ENCODE measurements at regions not wholly inside any gene's neighbourhood (a gene's known extent, or its start where the extent isn't known, plus 50 kb on each side); places are given as distances from the start of the nearest gene placed in this dataset.
"Not testable (repeated sequence)": the region's sequence is repeated elsewhere in the genome, so short reads cannot be mapped to it uniquely, and the experiment has no call there.

DNA sequence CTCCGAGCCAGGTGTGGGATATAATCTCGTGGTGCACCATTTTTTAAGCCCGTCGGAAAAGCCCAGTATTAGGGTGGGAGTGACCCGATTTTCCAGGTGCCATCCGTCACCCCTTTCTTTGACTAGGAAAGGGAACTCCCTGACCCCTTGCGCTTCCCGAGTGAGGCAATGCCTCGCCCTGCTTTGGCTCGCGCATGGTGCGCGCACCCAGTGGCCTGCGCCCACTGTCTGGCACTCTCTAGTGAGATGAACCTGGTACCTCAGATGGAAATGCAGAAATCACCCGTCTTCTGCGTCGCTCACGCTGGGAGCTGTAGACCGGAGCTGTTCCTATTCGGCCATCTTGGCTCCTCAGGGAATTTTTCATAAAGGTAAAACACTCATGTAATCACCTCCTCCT lies 63.9 kb downstream of the RWDD3 start:
- H3K27ac Mint-ChIP-seq (ENCODE audit: low read depth); H3K27me3 Mint-ChIP-seq; H3K9me3 Mint-ChIP-seq; H3K4me3 Mint-ChIP-seq; H3K4me1 Mint-ChIP-seq; H3K36me3 Mint-ChIP-seq (ENCODE audit: insufficient read depth); DNase-seq (ENCODE audit: low spot score in 2 of 2); ATAC-seq (replicated peaks; ENCODE audit: extremely low read depth, poor library complexity, severe bottlenecking): not testable (repeated sequence)

DNA sequence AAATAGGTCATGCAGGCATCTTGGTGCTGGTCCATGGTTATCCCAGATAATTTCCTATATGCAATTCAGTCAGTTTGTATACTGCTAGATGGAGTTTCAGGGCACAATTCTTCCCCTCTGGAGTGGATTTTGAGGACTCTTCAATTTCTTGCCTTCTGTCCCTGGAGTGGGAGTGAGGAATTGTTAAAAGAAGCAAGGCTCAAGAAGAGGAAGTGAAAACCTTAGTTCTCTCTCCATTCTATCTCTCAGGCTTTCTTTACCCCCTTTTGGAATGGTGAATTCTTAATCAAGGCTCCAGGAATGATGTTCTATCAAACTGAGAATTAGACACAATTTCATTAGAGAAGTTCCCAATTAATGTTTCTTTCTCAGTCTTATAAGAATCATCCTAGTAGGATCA lies 67.1 kb downstream of the RWDD3 start:
- no peaks in the 10 kb centered on the region for H3K4me1 Mint-ChIP-seq
- no peak overlapping the region for H3K4me3 Mint-ChIP-seq
- peaks cover 18% of the 10 kb centered on the region for H3K27me3 Mint-ChIP-seq
- H3K36me3 Mint-ChIP-seq (ENCODE audit: insufficient read depth), result peaks cover 1% of the 10 kb centered on the region
- H3K9me3 Mint-ChIP-seq, result peaks cover 4% of the 10 kb centered on the region
- DNase-seq (ENCODE audit: low spot score in 2 of 2) (no peak), ATAC-seq (replicated peaks; ENCODE audit: extremely low read depth, poor library complexity, severe bottlenecking) (no peak)
- H3K27ac Mint-ChIP-seq (ENCODE audit: low read depth), result no peak overlapping the region

DNA sequence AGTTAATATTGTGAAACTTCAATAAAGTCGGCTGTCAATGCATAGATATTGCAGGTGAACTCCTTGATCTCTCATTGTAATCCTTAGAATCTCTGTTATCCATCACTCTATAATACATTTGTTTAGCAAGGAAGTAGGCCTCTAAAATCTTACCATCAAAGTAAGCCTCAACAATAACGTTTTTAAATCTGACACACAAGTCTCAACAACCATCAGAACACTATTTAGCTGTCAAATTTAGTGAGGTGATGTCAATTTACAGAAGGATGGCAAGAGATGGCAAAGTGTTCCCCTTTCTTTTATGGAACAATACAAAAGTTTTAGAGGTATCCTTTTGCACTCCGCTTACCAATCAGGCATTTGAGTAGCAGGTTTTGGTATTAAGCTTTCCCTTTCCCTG lies 67.6 kb downstream of the RWDD3 start:
- Mint-ChIP-seq H3K27me3 (peaks cover 18% of the 10 kb centered on the region), H3K27ac (ENCODE audit: low read depth) (no peak overlapping the region), H3K9me3 (peaks cover 4% of the 10 kb centered on the region), H3K4me1 (no peaks in the 10 kb centered on the region), H3K36me3 (ENCODE audit: insufficient read depth) (peaks cover 1% of the 10 kb centered on the region), H3K4me3 (no peak overlapping the region)
- DNase-seq (ENCODE audit: low spot score in 2 of 2) (no peak), ATAC-seq (replicated peaks; ENCODE audit: extremely low read depth, poor library complexity, severe bottlenecking) (no peak)

DNA sequence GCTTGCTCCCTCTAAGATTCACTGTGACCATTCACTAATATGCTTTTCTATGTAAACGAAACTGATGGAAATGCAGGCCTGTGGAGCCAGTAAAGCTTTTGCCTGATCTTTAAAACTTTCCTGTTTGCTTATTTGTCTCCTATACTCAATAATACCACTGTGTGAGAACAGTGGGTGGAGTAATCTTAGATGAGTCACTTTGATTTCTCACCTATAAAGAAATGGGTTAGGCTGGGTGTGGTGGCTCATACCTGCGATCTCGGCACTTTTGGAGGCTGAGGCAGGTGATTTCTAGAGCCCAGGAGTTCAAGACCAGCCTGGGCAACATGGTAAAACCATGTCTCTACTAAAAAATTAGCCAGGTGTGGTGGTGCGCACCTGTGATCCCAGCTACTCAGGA lies 70.8 kb downstream of the RWDD3 start:
- Mint-ChIP-seq H3K27me3 (peaks cover 27% of the 10 kb centered on the region), H3K27ac (ENCODE audit: low read depth) (no peak overlapping the region), H3K9me3 (peaks cover 3% of the 10 kb centered on the region), H3K4me1 (no peaks in the 10 kb centered on the region), H3K36me3 (ENCODE audit: insufficient read depth) (peaks cover 3% of the 10 kb centered on the region), H3K4me3 (no peak overlapping the region)
- no peak for DNase-seq (ENCODE audit: low spot score in 2 of 2)
- no peak for ATAC-seq (replicated peaks; ENCODE audit: extremely low read depth, poor library complexity, severe bottlenecking)

DNA sequence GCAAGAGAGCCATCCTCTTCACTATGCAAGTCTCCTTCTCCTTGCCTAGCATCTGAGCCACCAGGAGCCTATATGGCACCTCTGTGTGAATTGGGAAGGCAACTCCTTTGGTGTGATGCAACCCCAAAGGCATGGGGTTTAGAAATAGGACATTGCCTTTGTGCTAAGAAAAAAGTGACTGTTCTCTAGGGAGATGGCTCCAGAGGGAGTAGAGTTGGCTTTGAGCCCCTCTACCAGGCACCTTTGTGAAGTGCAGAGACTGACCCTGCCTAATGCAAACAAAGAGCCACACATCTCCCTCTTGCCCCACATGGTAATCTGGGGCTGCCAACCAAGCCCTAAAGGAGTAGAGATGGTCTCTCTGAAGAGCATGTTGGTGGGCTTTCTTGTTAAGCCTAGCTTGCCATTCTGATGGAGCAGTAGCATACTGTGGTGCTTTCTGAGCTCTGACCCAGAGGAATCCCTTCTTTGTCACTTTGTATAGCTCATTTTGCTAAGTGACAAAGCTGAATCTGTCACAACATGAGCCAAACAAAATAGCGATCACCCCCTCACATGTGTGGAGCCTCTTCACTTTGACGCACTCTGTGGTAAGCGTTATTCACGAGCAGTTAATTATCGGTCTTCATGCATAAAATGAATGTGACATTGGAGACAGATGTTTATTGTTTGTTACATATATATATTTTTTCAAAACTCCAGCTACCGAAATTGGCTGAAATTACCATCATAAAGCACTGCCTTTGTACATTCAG lies 74.4 kb downstream of the RWDD3 start:
- H3K9me3 Mint-ChIP-seq, result no peaks in the 10 kb centered on the region
- no peak overlapping the region for H3K4me3 Mint-ChIP-seq
- peaks cover 1% of the 10 kb centered on the region for H3K36me3 Mint-ChIP-seq (ENCODE audit: insufficient read depth)
- H3K4me1 Mint-ChIP-seq, result no peaks in the 10 kb centered on the region
- no peak overlapping the region for H3K27ac Mint-ChIP-seq (ENCODE audit: low read depth)
- DNase-seq (ENCODE audit: low spot score in 2 of 2) (no peak), ATAC-seq (replicated peaks; ENCODE audit: extremely low read depth, poor library complexity, severe bottlenecking) (no peak)
- peaks cover 23% of the 10 kb centered on the region for H3K27me3 Mint-ChIP-seq

DNA sequence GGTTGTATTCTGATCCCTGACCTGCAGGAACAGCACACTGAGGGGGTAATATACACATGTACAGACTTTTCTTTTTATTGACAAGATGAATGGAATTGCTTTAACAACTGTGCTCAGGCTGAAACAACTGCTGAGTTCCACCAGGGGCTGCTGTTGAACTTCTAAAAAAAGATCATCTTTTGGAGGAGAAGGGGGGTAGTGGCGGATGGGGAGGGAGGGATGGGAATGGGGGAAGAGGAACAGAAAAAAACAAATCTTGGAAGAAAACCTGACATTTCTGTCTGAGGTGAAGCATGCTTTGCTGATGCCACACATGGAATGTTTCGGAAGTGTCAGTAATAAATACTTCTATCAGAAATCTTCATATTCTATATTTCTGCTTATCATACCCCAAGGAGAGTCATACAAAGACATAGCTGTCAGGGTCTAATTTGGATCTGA lies 75.0 kb downstream of the RWDD3 start:
- no peak for DNase-seq (ENCODE audit: low spot score in 2 of 2)
- H3K36me3 Mint-ChIP-seq (ENCODE audit: insufficient read depth), result peaks cover 1% of the 10 kb centered on the region
- no peak for ATAC-seq (replicated peaks; ENCODE audit: extremely low read depth, poor library complexity, severe bottlenecking)
- H3K9me3 Mint-ChIP-seq, result no peaks in the 10 kb centered on the region
- H3K4me3 Mint-ChIP-seq, result no peak overlapping the region
- no peaks in the 10 kb centered on the region for H3K4me1 Mint-ChIP-seq
- no peak overlapping the region for H3K27ac Mint-ChIP-seq (ENCODE audit: low read depth)
- peaks cover 18% of the 10 kb centered on the region for H3K27me3 Mint-ChIP-seq

DNA sequence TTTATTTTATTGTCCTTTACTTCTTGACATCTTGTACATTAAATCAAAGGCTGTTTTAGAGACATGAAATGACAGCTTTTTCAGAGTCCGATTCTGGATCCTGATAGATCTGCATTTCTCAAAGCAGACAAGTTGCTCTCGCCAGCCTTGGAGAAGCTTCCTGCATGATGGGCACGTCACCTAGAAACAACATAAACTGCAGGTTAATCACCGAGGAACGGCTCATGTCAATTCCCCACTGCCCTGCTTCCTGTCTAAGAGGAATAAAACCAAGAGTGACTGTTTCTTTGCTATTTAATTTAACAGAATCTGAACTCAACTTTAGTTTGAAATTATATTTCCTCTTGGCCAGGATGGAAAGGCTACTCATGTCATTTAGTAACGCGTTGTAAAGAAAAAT lies 77.0 kb downstream of the RWDD3 start:
- Mint-ChIP-seq H3K9me3 (no peaks in the 10 kb centered on the region), H3K4me3 (no peak overlapping the region), H3K27me3 (peaks cover 13% of the 10 kb centered on the region), H3K4me1 (no peaks in the 10 kb centered on the region), H3K27ac (ENCODE audit: low read depth) (no peak overlapping the region), H3K36me3 (ENCODE audit: insufficient read depth) (peaks cover 1% of the 10 kb centered on the region)
- DNase-seq (ENCODE audit: low spot score in 2 of 2) (no peak), ATAC-seq (replicated peaks; ENCODE audit: extremely low read depth, poor library complexity, severe bottlenecking) (no peak)

DNA sequence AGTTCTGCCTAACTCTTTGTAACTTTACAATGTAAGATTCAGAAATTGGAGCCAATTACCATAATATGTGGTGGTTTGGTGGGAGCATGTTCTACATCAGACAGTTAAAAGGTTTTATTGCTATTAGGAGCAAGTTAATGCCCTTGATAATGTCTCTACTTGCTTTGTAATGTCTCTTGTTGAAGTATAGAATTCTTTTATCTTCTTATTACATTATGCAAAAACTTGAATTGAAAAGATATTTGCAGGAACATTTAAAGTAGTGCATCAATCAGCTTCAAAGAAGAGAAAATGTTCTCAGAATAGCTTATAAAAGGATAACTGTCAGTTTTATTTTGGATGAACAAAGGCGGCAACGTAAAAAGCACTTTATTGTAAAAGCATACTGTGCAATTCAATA lies 77.8 kb downstream of the RWDD3 start:
- peaks cover 2% of the 10 kb centered on the region for H3K9me3 Mint-ChIP-seq
- H3K36me3 Mint-ChIP-seq (ENCODE audit: insufficient read depth), result peaks cover 1% of the 10 kb centered on the region
- no peak for ATAC-seq (replicated peaks; ENCODE audit: extremely low read depth, poor library complexity, severe bottlenecking)

DNA sequence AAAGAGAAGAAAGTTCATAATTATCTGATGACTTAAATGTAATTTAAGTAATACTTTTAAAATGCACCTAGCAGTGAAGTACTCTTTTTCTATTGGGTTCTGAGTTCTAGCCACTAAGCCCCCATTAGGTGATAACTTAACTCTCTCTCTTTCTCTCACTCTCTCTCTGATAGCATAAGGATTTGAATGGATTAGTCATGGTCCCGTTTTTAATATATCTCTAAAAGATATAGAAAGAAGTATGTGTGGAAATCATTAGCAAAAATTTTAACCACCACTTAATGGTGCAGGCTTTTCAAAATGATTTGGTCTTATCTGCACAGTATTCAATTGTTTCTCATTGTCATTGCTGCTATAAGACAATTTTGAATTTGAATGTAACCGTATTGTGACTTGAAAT lies 78.2 kb downstream of the RWDD3 start:
- DNase-seq (ENCODE audit: low spot score in 2 of 2) (no peak), ATAC-seq (replicated peaks; ENCODE audit: extremely low read depth, poor library complexity, severe bottlenecking) (no peak)
- Mint-ChIP-seq H3K9me3 (peaks cover 7% of the 10 kb centered on the region), H3K27ac (ENCODE audit: low read depth) (no peak overlapping the region), H3K4me1 (no peaks in the 10 kb centered on the region), H3K4me3 (no peak overlapping the region), H3K27me3 (peaks cover 12% of the 10 kb centered on the region), H3K36me3 (ENCODE audit: insufficient read depth) (peaks cover under 1% of the 10 kb centered on the region)

More for the DNA sequence above, 77.8 kb downstream of the RWDD3 start:
- H3K4me1 Mint-ChIP-seq, result no peaks in the 10 kb centered on the region
- no peak overlapping the region for H3K4me3 Mint-ChIP-seq
- H3K27ac Mint-ChIP-seq (ENCODE audit: low read depth), result no peak overlapping the region
- peaks cover 13% of the 10 kb centered on the region for H3K27me3 Mint-ChIP-seq
- DNase-seq (ENCODE audit: low spot score in 2 of 2), result no peak

DNA sequence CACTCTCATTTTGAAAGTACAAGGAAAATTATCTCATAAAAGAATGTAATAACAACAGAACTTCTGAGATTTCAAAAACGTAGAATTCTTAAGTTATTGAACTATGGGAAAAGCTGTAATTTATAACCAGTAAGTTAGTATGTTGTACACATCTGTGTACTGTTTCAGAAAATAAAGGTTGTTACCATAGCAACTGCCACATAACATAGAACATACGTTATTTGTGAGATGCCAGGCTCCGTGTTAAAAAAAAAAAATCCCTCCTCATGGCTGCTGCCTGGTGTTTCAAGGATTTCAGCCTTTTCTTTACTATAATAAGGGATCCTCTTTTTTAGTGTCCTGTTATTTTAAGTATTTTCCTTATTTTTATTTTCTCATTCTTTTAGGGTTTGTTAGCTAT lies 79.5 kb downstream of the RWDD3 start:
- H3K27ac Mint-ChIP-seq (ENCODE audit: low read depth), result no peak overlapping the region
- ATAC-seq (replicated peaks; ENCODE audit: extremely low read depth, poor library complexity, severe bottlenecking) (no peak), DNase-seq (ENCODE audit: low spot score in 2 of 2) (no peak)
- no peaks in the 10 kb centered on the region for H3K4me1 Mint-ChIP-seq
- H3K4me3 Mint-ChIP-seq, result no peak overlapping the region
- H3K36me3 Mint-ChIP-seq (ENCODE audit: insufficient read depth), result no peaks in the 10 kb centered on the region
- H3K27me3 Mint-ChIP-seq, result no peaks in the 10 kb centered on the region
- peaks cover 8% of the 10 kb centered on the region for H3K9me3 Mint-ChIP-seq

DNA sequence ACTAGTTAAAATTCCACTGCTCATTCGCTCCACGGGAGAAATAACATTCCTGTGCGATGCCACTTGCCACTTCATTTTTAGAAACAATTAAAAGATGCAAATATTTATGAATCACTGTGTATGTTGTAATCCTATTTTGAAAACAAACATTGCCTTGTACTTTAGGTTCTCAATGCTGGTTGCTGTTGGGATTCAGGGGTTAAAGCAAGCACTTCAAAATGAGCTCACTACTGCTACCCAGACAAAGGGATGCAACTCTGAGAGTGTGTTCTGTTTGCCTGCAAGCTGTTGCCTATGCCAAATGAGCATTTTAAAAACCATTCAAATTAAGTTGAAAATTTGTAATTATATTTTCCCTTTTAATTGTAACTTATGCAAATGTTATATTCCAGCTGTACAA lies 87.5 kb downstream of the RWDD3 start:
- no peak for ATAC-seq (replicated peaks; ENCODE audit: extremely low read depth, poor library complexity, severe bottlenecking)
- no peak overlapping the region for H3K27ac Mint-ChIP-seq (ENCODE audit: low read depth)
- H3K9me3 Mint-ChIP-seq, result peaks cover 8% of the 10 kb centered on the region
- H3K27me3 Mint-ChIP-seq, result peaks cover 10% of the 10 kb centered on the region
- no peak for DNase-seq (ENCODE audit: low spot score in 2 of 2)
- H3K36me3 Mint-ChIP-seq (ENCODE audit: insufficient read depth), result no peaks in the 10 kb centered on the region
- no peak overlapping the region for H3K4me3 Mint-ChIP-seq
- no peaks in the 10 kb centered on the region for H3K4me1 Mint-ChIP-seq

DNA sequence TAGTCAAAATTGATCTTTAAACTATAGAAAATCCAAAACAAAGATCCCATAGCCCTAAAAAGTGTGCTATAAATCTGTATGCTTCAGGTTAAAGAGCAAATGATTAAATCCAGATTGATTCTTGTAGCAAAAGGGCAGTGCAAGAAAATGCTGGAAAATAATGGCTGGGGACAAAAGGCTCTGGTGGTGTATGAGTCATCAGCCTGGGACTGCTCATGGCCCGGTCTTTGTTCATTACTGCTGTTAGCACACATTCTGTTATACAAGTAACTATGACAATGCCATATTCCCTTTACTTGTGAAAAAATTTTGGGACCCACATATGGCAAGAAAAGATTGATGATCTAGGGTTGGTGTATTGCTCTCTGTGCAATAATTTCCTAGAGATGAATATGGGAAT lies 89.1 kb downstream of the RWDD3 start:
- H3K27ac Mint-ChIP-seq (ENCODE audit: low read depth), result no peak overlapping the region
- no peak for DNase-seq (ENCODE audit: low spot score in 2 of 2)
- H3K27me3 Mint-ChIP-seq, result peaks cover 10% of the 10 kb centered on the region
- no peaks in the 10 kb centered on the region for H3K36me3 Mint-ChIP-seq (ENCODE audit: insufficient read depth)
- no peak overlapping the region for H3K4me3 Mint-ChIP-seq
- H3K9me3 Mint-ChIP-seq, result no peaks in the 10 kb centered on the region
- ATAC-seq (replicated peaks; ENCODE audit: extremely low read depth, poor library complexity, severe bottlenecking), result no peak
- H3K4me1 Mint-ChIP-seq, result no peaks in the 10 kb centered on the region

DNA sequence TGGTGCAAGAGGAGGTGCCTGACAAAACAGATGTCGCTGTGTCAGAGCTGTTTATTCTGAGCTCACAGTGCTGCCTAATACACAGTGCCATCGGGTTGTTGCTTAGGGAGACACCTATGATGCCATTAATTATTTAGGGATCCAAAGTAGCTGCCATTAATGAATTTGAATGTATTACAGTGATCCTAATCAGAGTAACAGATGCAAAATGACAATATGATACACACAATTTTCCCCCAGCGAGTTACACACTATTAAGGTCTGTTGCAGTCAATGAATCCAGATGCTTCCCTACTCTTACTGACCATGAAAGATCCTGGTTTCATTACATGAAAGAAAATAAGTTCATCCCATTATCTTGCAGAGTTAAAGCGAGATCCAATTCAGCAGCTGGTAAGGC lies 91.3 kb downstream of the RWDD3 start:
- no peaks in the 10 kb centered on the region for H3K9me3 Mint-ChIP-seq
- H3K36me3 Mint-ChIP-seq (ENCODE audit: insufficient read depth), result no peaks in the 10 kb centered on the region
- DNase-seq (ENCODE audit: low spot score in 2 of 2) (no peak), ATAC-seq (replicated peaks; ENCODE audit: extremely low read depth, poor library complexity, severe bottlenecking) (no peak)
- H3K27ac Mint-ChIP-seq (ENCODE audit: low read depth), result no peak overlapping the region
- H3K27me3 Mint-ChIP-seq, result peaks cover 10% of the 10 kb centered on the region
- no peaks in the 10 kb centered on the region for H3K4me1 Mint-ChIP-seq
- H3K4me3 Mint-ChIP-seq, result no peak overlapping the region
